Keratinocyte (primary cell): ENCODE measurements at regions not wholly inside any gene's neighbourhood (a gene's known extent, or its start where the extent isn't known, plus 50 kb on each side); places are given as distances from the start of the nearest gene placed in this dataset.

Source experiments
- CTCF ChIP-seq, 3 experiments: IDR thresholded peaks in 1 of 3; conservative IDR thresholded peaks in 1 of 3; optimal IDR thresholded peaks in 1 of 3; 2 replicates in 2 of 3; 3 replicates in 1 of 3; pipeline versions ENCODE3 to v1.5.1; 2011; ENCODE audit warnings: low read length in 3 of 3, mild to moderate bottlenecking in 3 of 3, moderate library complexity in 2 of 3, control low read depth in 1 of 3, inconsistent platforms in 1 of 3; ENCODE audit not compliant: insufficient read depth in 2 of 3; ENCODE audit errors: extremely low read depth in 1 of 3
- EZH2 ChIP-seq: IDR thresholded peaks from one replicate; pipeline ENCODE4 v1.6.1; 2012; ENCODE audit warnings: inconsistent platforms, mild to moderate bottlenecking, low read length, moderate library complexity

GRCh38 chr5:173770637-173771036 is 117.5 kb upstream of the CPEB4 start:
- no peak for TF ChIP-seq CTCF (optimal IDR thresholded peaks at IDR 0.05 in 1 of 3, IDR thresholded peaks at IDR 0.05 in 1 of 3, conservative IDR thresholded peaks at IDR 0.05 in 1 of 3; ENCODE audit: extremely low read depth in 1 of 3, insufficient read depth in 2 of 3, low read length in 3 of 3)
- no peak for TF ChIP-seq EZH2
